Lung (tissue), 11 donors: ENCODE measurements at regions not wholly inside any gene's neighbourhood (a gene's known extent, or its start where the extent isn't known, plus 50 kb on each side); places are given as distances from the start of the nearest gene placed in this dataset.

Experiments
- ATAC-seq: fragments of 200-7000 bp; cut with Tn5 transposase; one replicate; pipeline ENCODE4 v1.9.1; 2020; ENCODE audit warnings: moderate number of reproducible peaks; ENCODE audit not compliant: insufficient read depth, low FRiP score
- DNase-seq, 3 donors: peaks; one replicate each; pipeline ENCODE4 v3.0.0-alpha.2; 2013 to 2017
- H3K27ac ChIP-seq, 2 donors: one replicate each; pipeline ENCODE4 v1.5.1; 2013; ENCODE audit warnings: mild to moderate bottlenecking in 2 of 2, moderate library complexity in 2 of 2, control low read depth in 1 of 2, inconsistent platforms in 1 of 2, low read depth in 1 of 2, low read length in 1 of 2
- H3K27me3 ChIP-seq, 3 donors: one replicate each; pipeline ENCODE4 v1.5.1; 2013; ENCODE audit warnings: low read length in 2 of 3; ENCODE audit not compliant: control insufficient read depth in 3 of 3, insufficient read depth in 3 of 3
- H3K36me3 ChIP-seq, 4 donors: one replicate each; pipeline ENCODE4 v1.5.1; 2013; ENCODE audit warnings: low read length in 4 of 4, mild to moderate bottlenecking in 1 of 4, moderate library complexity in 1 of 4; ENCODE audit not compliant: control insufficient read depth in 4 of 4, insufficient read depth in 4 of 4
- H3K4me1 ChIP-seq, 5 donors: one replicate each; pipeline ENCODE4 v1.5.1; 2013; ENCODE audit warnings: low read length in 5 of 5, mild to moderate bottlenecking in 2 of 5, moderate library complexity in 1 of 5; ENCODE audit not compliant: control insufficient read depth in 5 of 5, insufficient read depth in 5 of 5
- H3K4me3 ChIP-seq: one replicate; pipeline ENCODE4 v1.5.1; 2013; ENCODE audit warnings: mild to moderate bottlenecking, control low read depth, moderate library complexity
- H3K9ac ChIP-seq, 2 donors: one replicate each; pipeline ENCODE4 v1.5.1; 2013; ENCODE audit warnings: low read length in 2 of 2, control low read depth in 1 of 2; ENCODE audit not compliant: insufficient read depth in 1 of 2
- H3K9me3 ChIP-seq, 4 donors: one replicate each; pipeline ENCODE4 v1.5.1; 2013; ENCODE audit warnings: low read length in 3 of 4, mild to moderate bottlenecking in 1 of 4, moderate library complexity in 1 of 4; ENCODE audit not compliant: control insufficient read depth in 4 of 4, insufficient read depth in 3 of 4
- WGBS, 2 donors: extraction: QIAGEN DNeasy Blood & Tissue Kit; methylation state at CpG; one replicate each; pipeline ENCODE4 v1.1.7; 2013; 5-methylcytosine and 5-hydroxymethylcytosine counted together
- TF ChIP-seq, protein P1 (sequence below): IDR thresholded peaks from 2 replicates; pipeline ENCODE4 v1.5.1; 2012; ENCODE audit warnings: mild to moderate bottlenecking; ENCODE audit errors: control extremely low read depth, extremely low read depth
- donor health status: control.
- donor health status: control.
- donor health status: Bipolar disorder and iron deficiency.
- donor health status: healthy.
- donor health status: DM: yes; HTN: yes; CAD: no.

DNA sequence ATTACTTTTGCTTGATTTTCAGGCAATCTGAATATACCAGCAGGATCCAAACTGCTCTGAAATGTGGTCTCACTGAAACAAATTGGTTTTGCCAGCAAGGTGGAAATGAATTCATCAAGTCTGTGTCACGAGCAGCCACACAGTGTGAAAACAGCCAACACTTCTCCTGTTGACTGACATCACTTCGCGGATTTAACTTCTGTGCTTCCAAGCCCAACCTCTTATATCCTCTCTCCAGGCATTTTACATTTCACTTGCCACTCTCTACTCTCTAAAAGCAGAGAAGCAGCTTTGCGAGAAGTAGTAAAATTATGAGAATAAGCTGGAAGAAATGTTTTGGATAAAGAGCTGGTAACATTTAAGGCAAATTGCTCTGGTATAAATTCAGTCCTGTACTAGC, 106.1 kb upstream of the FRG1 start:
- no peak for DNase-seq
- Histone ChIP-seq H3K9ac (no peak overlapping the region), H3K36me3 (peaks cover 0 to 2% (median 0%) of the 10 kb centered on the region in 4 donors), H3K27me3 (no peaks in the 10 kb centered on the region), H3K4me3 (no peak overlapping the region), H3K4me1 (no peaks in the 10 kb centered on the region), H3K9me3 (peaks cover 0 to 2% (median 0%) of the 10 kb centered on the region in 4 donors), H3K27ac (no peak overlapping the region)
- WGBS, 2 donors: 71 to 88% methylated on average over 4 of the region's 4 CpGs
- TF ChIP-seq, protein P1, sequence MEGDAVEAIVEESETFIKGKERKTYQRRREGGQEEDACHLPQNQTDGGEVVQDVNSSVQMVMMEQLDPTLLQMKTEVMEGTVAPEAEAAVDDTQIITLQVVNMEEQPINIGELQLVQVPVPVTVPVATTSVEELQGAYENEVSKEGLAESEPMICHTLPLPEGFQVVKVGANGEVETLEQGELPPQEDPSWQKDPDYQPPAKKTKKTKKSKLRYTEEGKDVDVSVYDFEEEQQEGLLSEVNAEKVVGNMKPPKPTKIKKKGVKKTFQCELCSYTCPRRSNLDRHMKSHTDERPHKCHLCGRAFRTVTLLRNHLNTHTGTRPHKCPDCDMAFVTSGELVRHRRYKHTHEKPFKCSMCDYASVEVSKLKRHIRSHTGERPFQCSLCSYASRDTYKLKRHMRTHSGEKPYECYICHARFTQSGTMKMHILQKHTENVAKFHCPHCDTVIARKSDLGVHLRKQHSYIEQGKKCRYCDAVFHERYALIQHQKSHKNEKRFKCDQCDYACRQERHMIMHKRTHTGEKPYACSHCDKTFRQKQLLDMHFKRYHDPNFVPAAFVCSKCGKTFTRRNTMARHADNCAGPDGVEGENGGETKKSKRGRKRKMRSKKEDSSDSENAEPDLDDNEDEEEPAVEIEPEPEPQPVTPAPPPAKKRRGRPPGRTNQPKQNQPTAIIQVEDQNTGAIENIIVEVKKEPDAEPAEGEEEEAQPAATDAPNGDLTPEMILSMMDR: no peak
- ATAC-seq: no peak

DNA sequence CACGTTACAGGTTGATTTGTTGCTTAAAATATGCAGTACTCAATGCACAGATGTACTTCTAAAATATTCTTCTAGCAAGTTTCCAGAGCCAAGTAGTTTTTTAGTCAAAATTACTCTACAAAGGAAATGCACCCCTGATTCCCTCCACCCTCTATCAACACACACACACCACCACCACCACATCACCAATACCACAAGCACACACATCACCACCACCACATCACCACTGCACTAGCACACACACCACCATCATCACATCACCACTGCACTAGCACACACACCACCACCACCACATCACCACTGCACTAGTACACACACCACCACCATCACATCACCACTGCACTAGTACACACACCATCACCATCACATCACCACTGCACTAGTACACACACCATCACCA, 105.2 kb upstream of the FRG1 start:
- no peak for DNase-seq
- Histone ChIP-seq H3K4me1 (no peaks in the 10 kb centered on the region), H3K27ac (no peak overlapping the region), H3K36me3 (peaks cover 0 to 2% (median 0%) of the 10 kb centered on the region in 4 donors), H3K9me3 (peaks cover 0 to 2% (median 0%) of the 10 kb centered on the region in 4 donors), H3K4me3 (no peak overlapping the region), H3K9ac (no peak overlapping the region), H3K27me3 (no peaks in the 10 kb centered on the region)
- no peak for ATAC-seq
- TF ChIP-seq, protein P1: no peak
- WGBS, 2 donors: 71 to 73% methylated on average over 1 of the region's 1 CpG

DNA sequence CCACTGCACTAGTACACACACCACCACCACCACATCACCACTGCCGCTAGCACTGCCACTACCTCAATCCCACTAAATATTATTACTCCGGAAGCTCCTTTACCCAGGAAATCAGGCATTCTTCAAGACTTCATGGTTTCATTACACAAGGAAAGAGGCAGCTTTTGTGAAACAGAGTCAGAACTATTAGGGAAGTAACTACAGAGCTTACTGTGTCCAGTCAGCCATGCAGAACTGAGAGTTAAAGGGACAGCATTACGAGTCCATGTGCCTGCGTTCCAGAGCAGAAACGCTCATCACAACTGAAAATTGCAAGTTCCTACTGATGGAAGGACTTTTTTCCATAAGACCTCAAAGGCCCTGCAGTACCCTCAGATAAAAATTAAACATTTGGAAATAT, 103.2 kb upstream of the FRG1 start:
- no peak overlapping the region for H3K9ac ChIP-seq
- peaks cover 0 to 2% (median 0%) of the 10 kb centered on the region in 4 donors for H3K9me3 ChIP-seq
- H3K27me3 ChIP-seq: peaks cover 0 to 3% (median 0%) of the 10 kb centered on the region in 3 donors
- H3K36me3 ChIP-seq: peaks cover 0 to 2% (median 0%) of the 10 kb centered on the region in 4 donors
- TF ChIP-seq, protein P1: no peak
- H3K4me3 ChIP-seq: no peak overlapping the region
- no peaks in the 10 kb centered on the region for H3K4me1 ChIP-seq
- no peak overlapping the region for H3K27ac ChIP-seq
- WGBS, 2 donors: 77 to 78% methylated on average over 5 of the region's 5 CpGs
- ATAC-seq: no peak
- no peak for DNase-seq
